HEK293 (cell line): ENCODE measurements at regions not wholly inside any gene's neighbourhood (a gene's known extent, or its start where the extent isn't known, plus 50 kb on each side); places are given as distances from the start of the nearest gene placed in this dataset.

Experiments
- CTCF ChIP-seq: fragments of 450-650 bp; formaldehyde crosslinking; IDR thresholded peaks from 2 replicates; pipeline ENCODE4 v1.5.1; 2016; ENCODE audit warnings: missing biosample characterization, missing genetic modification characterization
- HIC1 ChIP-seq: fragments of 450-650 bp; formaldehyde crosslinking; IDR thresholded peaks from 2 replicates; pipeline ENCODE4 v1.5.1; 2016; ENCODE audit warnings: missing biosample characterization, missing genetic modification characterization
- SP2 ChIP-seq: fragments of 450-650 bp; formaldehyde crosslinking; IDR thresholded peaks from 2 replicates; pipeline ENCODE4 v1.5.1; 2016; ENCODE audit warnings: missing biosample characterization, missing genetic modification characterization
- TCF7L2 ChIP-seq: IDR thresholded peaks from 2 replicates; pipeline ENCODE4 v1.6.1; 2011; ENCODE audit warnings: low read depth, mild to moderate bottlenecking, inconsistent platforms, low read length, moderate library complexity, borderline replicate concordance
- ZNF366 ChIP-seq: fragments of 450-650 bp; formaldehyde crosslinking; conservative IDR thresholded peaks from 2 replicates; pipeline ENCODE4 v1.5.1; 2016; ENCODE audit warnings: missing biosample characterization, missing genetic modification characterization
- ZNF621 ChIP-seq: fragments of 450-650 bp; formaldehyde crosslinking; IDR thresholded peaks from 2 replicates; pipeline ENCODE4 v1.5.1; 2017; ENCODE audit warnings: missing biosample characterization, missing genetic modification characterization

DNA sequence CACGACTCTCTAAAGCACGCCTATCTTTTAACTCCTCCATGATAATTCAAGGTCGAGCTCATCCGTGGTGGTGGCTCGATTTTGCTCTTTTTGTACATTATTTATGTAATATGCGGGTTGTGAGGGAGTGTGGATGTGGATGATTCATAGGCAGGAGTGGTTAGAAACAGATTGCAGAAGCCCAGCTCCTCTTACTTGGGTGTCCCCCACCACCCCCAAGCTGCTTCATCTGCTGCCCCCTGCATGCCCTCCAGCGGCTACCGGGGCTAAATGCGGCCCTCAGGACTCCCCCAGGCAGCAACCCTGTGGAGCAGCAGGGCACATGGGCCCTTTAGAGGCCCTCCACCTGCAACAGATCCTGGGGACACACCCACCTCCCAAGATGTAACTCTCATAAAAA lies 111.5 kb upstream of the SELENOK start:
- TF ChIP-seq CTCF (tag by site-specific recombination): no peak
- TF ChIP-seq ZNF621: no peak
- no peak for TF ChIP-seq HIC1
- TF ChIP-seq SP2: no peak
- TF ChIP-seq ZNF366 (tag by site-specific recombination): no peak
- TF ChIP-seq TCF7L2: no peak
